Breast epithelium (tissue), 4 donors: ENCODE measurements at regions not wholly inside any gene's neighbourhood (a gene's known extent, or its start where the extent isn't known, plus 50 kb on each side); places are given as distances from the start of the nearest gene placed in this dataset.

Experiments
- DNase-seq, 2 donors: peaks; one replicate each; pipeline ENCODE4 v3.0.0-alpha.2; 2019; ENCODE audit warnings: low spot score in 2 of 2
- H3K27ac ChIP-seq, 2 donors: fragments of 200-600 bp; sonication (generic) in 1 of 2; one replicate each; pipeline ENCODE4 v1.5.1; 2016 to 2019; ENCODE audit warnings: mild to moderate bottlenecking in 1 of 2
- H3K27me3 ChIP-seq, 2 donors: fragments of 200-600 bp; sonication (generic) in 1 of 2; one replicate each; pipeline versions ENCODE4 v1.5.1 to v1.6.0; 2017 to 2019; ENCODE audit warnings: control low read depth in 1 of 2, mild to moderate bottlenecking in 1 of 2
- H3K36me3 ChIP-seq: fragments of 200-600 bp; one replicate; pipeline ENCODE4 v1.5.1; 2019
- H3K4me1 ChIP-seq, 2 donors: fragments of 200-600 bp; sonication (generic); one replicate each; pipeline ENCODE4 v1.5.1; 2016 to 2019; ENCODE audit warnings: control low read depth in 1 of 2
- H3K4me3 ChIP-seq, 3 donors: fragments of 200-600 bp; sonication (generic); 1 replicate in 2 of 3; 2 replicates in 1 of 3; pipeline ENCODE4 v1.5.1; 2016 to 2019; ENCODE audit warnings: mild to moderate bottlenecking in 3 of 3, moderate library complexity in 2 of 3
- H3K9me3 ChIP-seq, 2 donors: fragments of 200-600 bp; sonication (generic) in 1 of 2; one replicate each; pipeline ENCODE4 v1.5.1; 2016 to 2019; ENCODE audit warnings: control low read depth in 1 of 2
- CTCF ChIP-seq, 3 donors: fragments of 450-650 bp; IDR thresholded peaks; one replicate each; pipeline ENCODE4 v1.5.1; 2016 to 2017; ENCODE audit warnings: antibody characterized with exemption in 3 of 3, mild to moderate bottlenecking in 3 of 3, moderate library complexity in 3 of 3
- POLR2A ChIP-seq: fragments of 450-650 bp; IDR thresholded peaks from one replicate; pipeline ENCODE4 v1.6.1; 2016; ENCODE audit warnings: antibody characterized with exemption, mild to moderate bottlenecking, moderate library complexity
- POLR2AphosphoS5 ChIP-seq, 3 donors: sonication (generic); formaldehyde crosslinking; IDR thresholded peaks; one replicate each; pipeline ENCODE4 v1.6.1; 2017; ENCODE audit warnings: antibody characterized with exemption in 3 of 3
- intact Hi-C: fragments of 100-400 bp; cut with DNase I; formaldehyde crosslinking; loops from one replicate; pipeline ENCODE4 v1.15.1; 2023; ENCODE audit warnings: low total_unique reads

DNA sequence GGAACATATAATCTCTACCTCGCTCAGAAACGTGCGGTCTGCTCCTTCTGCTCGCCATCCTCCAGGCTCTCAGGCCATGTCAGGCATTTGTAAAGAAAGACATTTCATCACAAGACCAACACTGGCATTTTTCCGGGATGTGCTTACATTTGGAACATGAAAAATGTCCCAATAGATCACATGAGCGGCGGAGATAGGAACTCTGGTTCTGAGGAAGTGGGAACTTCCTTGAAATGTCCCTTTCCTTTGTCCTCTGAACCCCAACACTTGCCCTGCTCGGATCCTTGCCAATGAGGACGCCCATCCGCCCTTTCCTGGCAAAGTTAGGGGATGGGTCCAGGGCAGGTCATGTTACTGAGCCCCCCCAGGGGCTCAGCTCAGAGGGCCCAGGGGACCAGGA lies 130.5 kb downstream of the MAF start:
- DNase-seq: no peak
- no peaks in the 10 kb centered on the region for H3K9me3 ChIP-seq
- H3K27me3 ChIP-seq: no peaks in the 10 kb centered on the region
- H3K4me1 ChIP-seq: no peaks in the 10 kb centered on the region
- H3K36me3 ChIP-seq: no peaks in the 10 kb centered on the region
- H3K4me3 ChIP-seq: no peak overlapping the region
- intact Hi-C loops: loop anchor here (5.0 kb wide), 1 partner anchor 1197 kb away; no protein-coding TSS in a partner anchor
- TF ChIP-seq POLR2AphosphoS5 (IDR thresholded peaks at IDR 0.05): peak; percentile 28 to 44 (median 32)
- TF ChIP-seq POLR2A: no peak
- no peak for TF ChIP-seq CTCF (IDR thresholded peaks at IDR 0.05)
- no peak overlapping the region for H3K27ac ChIP-seq

GRCh38 chr16:79468631-79469030 lies 131.9 kb downstream of the MAF start:
- H3K4me1 ChIP-seq: no peaks in the 10 kb centered on the region
- DNase-seq: no peak
- TF ChIP-seq POLR2A (no peak), POLR2AphosphoS5 (IDR thresholded peaks at IDR 0.05) (no peak), CTCF (IDR thresholded peaks at IDR 0.05) (no peak)
- H3K27me3 ChIP-seq: no peaks in the 10 kb centered on the region
- H3K27ac ChIP-seq: no peak overlapping the region
- no peak overlapping the region for H3K4me3 ChIP-seq
- intact Hi-C loops: loop anchor here (5.0 kb wide), 1 partner anchor 1199 kb away; no protein-coding TSS in a partner anchor
- H3K9me3 ChIP-seq: no peaks in the 10 kb centered on the region
- H3K36me3 ChIP-seq: no peaks in the 10 kb centered on the region

DNA sequence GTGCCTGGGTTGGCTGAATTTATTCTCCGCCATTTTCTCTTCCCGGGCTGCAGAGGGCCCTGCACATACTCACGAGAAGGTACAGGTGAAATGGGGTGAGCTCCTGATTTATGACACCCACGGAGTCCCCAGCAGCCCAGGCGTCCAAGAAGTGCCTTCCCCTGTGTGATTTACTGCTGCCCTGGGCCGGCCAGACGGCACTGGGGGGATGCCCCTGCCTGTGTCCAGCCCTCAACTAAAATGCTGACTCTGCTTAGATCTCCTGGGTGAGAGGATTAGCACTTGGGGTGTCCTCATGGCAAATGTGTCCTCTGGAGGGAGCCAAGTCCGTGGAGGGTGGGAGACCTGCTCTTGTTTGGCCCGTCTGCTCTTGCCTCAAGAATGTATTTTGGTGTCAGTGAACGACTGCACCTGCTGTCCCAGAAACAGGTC lies 132.4 kb downstream of the MAF start:
- Histone ChIP-seq H3K4me3 (no peak overlapping the region), H3K27ac (no peak overlapping the region), H3K4me1 (no peaks in the 10 kb centered on the region), H3K36me3 (no peaks in the 10 kb centered on the region), H3K27me3 (no peaks in the 10 kb centered on the region), H3K9me3 (no peaks in the 10 kb centered on the region)
- TF ChIP-seq POLR2A (no peak), POLR2AphosphoS5 (IDR thresholded peaks at IDR 0.05) (no peak), CTCF (IDR thresholded peaks at IDR 0.05) (no peak)
- intact Hi-C loops: loop anchor here (5.0 kb wide), 1 partner anchor 1199 kb away; no protein-coding TSS in a partner anchor
- no peak for DNase-seq

DNA sequence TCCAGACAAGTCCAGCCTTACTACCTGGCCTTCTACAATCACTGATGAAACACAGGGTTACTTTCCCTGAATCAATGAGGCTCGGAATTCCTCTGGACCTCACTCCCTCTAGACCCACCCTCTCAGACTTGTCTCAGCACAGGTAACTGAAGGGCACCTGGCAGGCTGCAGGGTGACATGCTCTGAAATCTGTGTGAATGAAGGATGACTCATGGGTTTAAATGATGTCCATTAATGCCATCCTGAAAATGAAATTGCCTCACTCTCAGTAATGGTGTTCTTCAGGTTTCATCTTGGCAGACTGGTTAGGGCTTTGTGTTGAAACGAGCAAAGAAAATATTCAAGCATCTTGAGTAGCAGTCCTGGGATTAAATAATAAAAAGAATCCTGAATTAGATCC lies 134.4 kb downstream of the MAF start:
- intact Hi-C loops: loop anchor here (5.0 kb wide), 1 partner anchor 1201 kb away; no protein-coding TSS in a partner anchor
- H3K4me3 ChIP-seq: no peak overlapping the region
- no peak for TF ChIP-seq POLR2A
- no peak for TF ChIP-seq POLR2AphosphoS5 (IDR thresholded peaks at IDR 0.05)
- H3K27me3 ChIP-seq: no peaks in the 10 kb centered on the region
- peak in 1 of 2 donors; percentile 23 for DNase-seq
- H3K36me3 ChIP-seq: no peaks in the 10 kb centered on the region
- no peaks in the 10 kb centered on the region for H3K9me3 ChIP-seq
- no peaks in the 10 kb centered on the region for H3K4me1 ChIP-seq
- no peak overlapping the region for H3K27ac ChIP-seq

- H3K9me3 ChIP-seq: no peaks in the 10 kb centered on the region
- no peaks in the 10 kb centered on the region for H3K27me3 ChIP-seq
- intact Hi-C loops: no loop called here
- H3K4me3 ChIP-seq: no peak overlapping the region
- TF ChIP-seq POLR2AphosphoS5 (IDR thresholded peaks at IDR 0.05): no peak
- no peak for TF ChIP-seq POLR2A
- TF ChIP-seq CTCF (IDR thresholded peaks at IDR 0.05): no peak
- DNase-seq: no peak
- no peaks in the 10 kb centered on the region for H3K4me1 ChIP-seq
- H3K27ac ChIP-seq: no peak overlapping the region
- no peaks in the 10 kb centered on the region for H3K36me3 ChIP-seq
Observed at GRCh38 chr16:79463841-79464240, 136.7 kb downstream of the MAF start.

- Histone ChIP-seq H3K4me3 (no peak overlapping the region), H3K4me1 (no peaks in the 10 kb centered on the region), H3K36me3 (no peaks in the 10 kb centered on the region), H3K9me3 (no peaks in the 10 kb centered on the region), H3K27me3 (no peaks in the 10 kb centered on the region), H3K27ac (no peak overlapping the region)
- DNase-seq: no peak
- intact Hi-C loops: no loop called here
- no peak for TF ChIP-seq POLR2AphosphoS5 (IDR thresholded peaks at IDR 0.05)
- no peak for TF ChIP-seq POLR2A
- no peak for TF ChIP-seq CTCF (IDR thresholded peaks at IDR 0.05)
Observed at GRCh38 chr16:79456036-79456435, 144.5 kb downstream of the MAF start.
